ENCODE measurements at regions not wholly inside any gene's neighbourhood (a gene's known extent, or its start where the extent isn't known, plus 50 kb on each side); places are given as distances from the start of the nearest gene placed in this dataset.

DNA sequence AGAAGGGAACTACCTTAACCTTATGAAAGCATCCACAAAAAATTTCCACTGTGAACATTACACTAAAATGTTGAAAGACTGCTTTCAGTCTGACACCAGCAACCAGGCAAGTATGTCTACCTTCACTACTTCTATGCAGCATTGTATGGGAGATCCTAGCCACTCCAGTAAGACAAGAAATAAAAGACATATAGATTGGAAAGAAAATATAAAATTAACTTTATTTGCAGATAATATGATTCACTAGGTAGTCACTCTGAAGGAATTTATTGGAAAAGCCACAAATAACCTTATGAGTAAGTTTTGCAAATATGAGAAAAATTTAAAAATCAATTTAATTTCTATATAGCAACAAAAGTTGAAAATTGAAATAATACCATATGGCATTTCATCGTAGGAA, 172.0 kb downstream of the RERGL start:
- Histone ChIP-seq H3K27me3 (ENCODE audit: control insufficient read depth in 2 of 2, insufficient read depth in 2 of 2, low read length in 2 of 2) (no peaks in the 10 kb centered on the region), H3K9ac (ENCODE audit: insufficient read depth in 1 of 2, low read depth in 2 of 2, low read length in 2 of 2) (no peak overlapping the region), H3K9me3 (replicated peaks; ENCODE audit: control insufficient read depth, insufficient read depth, low read depth, low read length) (no peaks in the 10 kb centered on the region), H3K79me2 (ENCODE audit: control insufficient read depth, insufficient read depth, low read length) (no peaks in the 10 kb centered on the region), H3K4me2 (ENCODE audit: insufficient read depth, low read length) (no peak overlapping the region), H4K20me1 (replicated peaks; ENCODE audit: control insufficient read depth, insufficient read depth, low read length) (no peaks in the 10 kb centered on the region), H3K27ac (ENCODE audit: extremely low read depth, low read depth, low read length) (no peak overlapping the region), H2AFZ (ENCODE audit: low read depth, low read length) (no peak overlapping the region), H3K36me3 (ENCODE audit: control insufficient read depth, insufficient read depth, low read length) (no peaks in the 10 kb centered on the region), H3K9me1 (ENCODE audit: control insufficient read depth, insufficient read depth, low read length) (no peaks in the 10 kb centered on the region), H3K4me1 (replicated peaks in 1 of 2; ENCODE audit: control insufficient read depth in 2 of 2, insufficient read depth in 2 of 2, low read length in 2 of 2) (no peaks in the 10 kb centered on the region), H3K4me3 (no peak overlapping the region)
- intact Hi-C loops (cut with micrococcal nuclease): no loop called here
- TF ChIP-seq MYC (IDR thresholded peaks at IDR 0.05; ENCODE audit: low read depth, low read length): no peak
- TF ChIP-seq MYC (CRISPR knock-in tag; IDR thresholded peaks at IDR 0.05; ENCODE audit: borderline replicate concordance, low read depth): no peak
- TF ChIP-seq SMARCA5 (IDR thresholded peaks at IDR 0.05): no peak
- TF ChIP-seq, protein P1, sequence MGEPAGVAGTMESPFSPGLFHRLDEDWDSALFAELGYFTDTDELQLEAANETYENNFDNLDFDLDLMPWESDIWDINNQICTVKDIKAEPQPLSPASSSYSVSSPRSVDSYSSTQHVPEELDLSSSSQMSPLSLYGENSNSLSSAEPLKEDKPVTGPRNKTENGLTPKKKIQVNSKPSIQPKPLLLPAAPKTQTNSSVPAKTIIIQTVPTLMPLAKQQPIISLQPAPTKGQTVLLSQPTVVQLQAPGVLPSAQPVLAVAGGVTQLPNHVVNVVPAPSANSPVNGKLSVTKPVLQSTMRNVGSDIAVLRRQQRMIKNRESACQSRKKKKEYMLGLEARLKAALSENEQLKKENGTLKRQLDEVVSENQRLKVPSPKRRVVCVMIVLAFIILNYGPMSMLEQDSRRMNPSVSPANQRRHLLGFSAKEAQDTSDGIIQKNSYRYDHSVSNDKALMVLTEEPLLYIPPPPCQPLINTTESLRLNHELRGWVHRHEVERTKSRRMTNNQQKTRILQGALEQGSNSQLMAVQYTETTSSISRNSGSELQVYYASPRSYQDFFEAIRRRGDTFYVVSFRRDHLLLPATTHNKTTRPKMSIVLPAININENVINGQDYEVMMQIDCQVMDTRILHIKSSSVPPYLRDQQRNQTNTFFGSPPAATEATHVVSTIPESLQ (CRISPR knock-in tag; IDR thresholded peaks at IDR 0.05): no peak
- TF ChIP-seq, protein P2, sequence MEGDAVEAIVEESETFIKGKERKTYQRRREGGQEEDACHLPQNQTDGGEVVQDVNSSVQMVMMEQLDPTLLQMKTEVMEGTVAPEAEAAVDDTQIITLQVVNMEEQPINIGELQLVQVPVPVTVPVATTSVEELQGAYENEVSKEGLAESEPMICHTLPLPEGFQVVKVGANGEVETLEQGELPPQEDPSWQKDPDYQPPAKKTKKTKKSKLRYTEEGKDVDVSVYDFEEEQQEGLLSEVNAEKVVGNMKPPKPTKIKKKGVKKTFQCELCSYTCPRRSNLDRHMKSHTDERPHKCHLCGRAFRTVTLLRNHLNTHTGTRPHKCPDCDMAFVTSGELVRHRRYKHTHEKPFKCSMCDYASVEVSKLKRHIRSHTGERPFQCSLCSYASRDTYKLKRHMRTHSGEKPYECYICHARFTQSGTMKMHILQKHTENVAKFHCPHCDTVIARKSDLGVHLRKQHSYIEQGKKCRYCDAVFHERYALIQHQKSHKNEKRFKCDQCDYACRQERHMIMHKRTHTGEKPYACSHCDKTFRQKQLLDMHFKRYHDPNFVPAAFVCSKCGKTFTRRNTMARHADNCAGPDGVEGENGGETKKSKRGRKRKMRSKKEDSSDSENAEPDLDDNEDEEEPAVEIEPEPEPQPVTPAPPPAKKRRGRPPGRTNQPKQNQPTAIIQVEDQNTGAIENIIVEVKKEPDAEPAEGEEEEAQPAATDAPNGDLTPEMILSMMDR (IDR thresholded peaks at IDR 0.05 in 2 of 3, conservative IDR thresholded peaks at IDR 0.05 in 1 of 3; ENCODE audit: insufficient read depth in 2 of 3, low read depth in 1 of 3, low read length in 3 of 3): no peak
- TF ChIP-seq ZNF175 (CRISPR knock-in tag; IDR thresholded peaks at IDR 0.05; ENCODE audit: low read depth): no peak
- TF ChIP-seq SNRNP70 (optimal IDR thresholded peaks at IDR 0.05; ENCODE audit: low read depth, low read length): no peak
- no peak for TF ChIP-seq ZNF121 (CRISPR knock-in tag; conservative IDR thresholded peaks at IDR 0.05)
- no peak for TF ChIP-seq ATF1 (CRISPR knock-in tag; IDR thresholded peaks at IDR 0.05)
- TF ChIP-seq ATF1 (tag; IDR thresholded peaks at IDR 0.05): no peak
- no peak for TF ChIP-seq ZNF263 (CRISPR knock-in tag; IDR thresholded peaks at IDR 0.05; ENCODE audit: borderline replicate concordance)
- TF ChIP-seq NUFIP1 (IDR thresholded peaks at IDR 0.05; ENCODE audit: partially characterized antibody): no peak
- no peak for TF ChIP-seq GABPB2 (CRISPR knock-in tag; conservative IDR thresholded peaks at IDR 0.05)
- no peak for TF ChIP-seq ZNF830 (CRISPR knock-in tag; IDR thresholded peaks at IDR 0.05)
- TF ChIP-seq EWSR1 (IDR thresholded peaks at IDR 0.05; ENCODE audit: borderline replicate concordance, low read depth, partially characterized antibody): no peak
- no peak for TF ChIP-seq DMBX1 (CRISPR knock-in tag; IDR thresholded peaks at IDR 0.05; ENCODE audit: borderline replicate concordance)
- DNase-seq (ENCODE audit: extremely low read depth in 1 of 4, low spot score in 3 of 4): no peak
- FAIRE-seq: no peak
- ATAC-seq: no peak
- 0% methylated on average over 1 of the region's 1 CpG for WGBS (ENCODE audit: insufficient coverage, low coverage, missing lambda C conversion rate)
- ChIA-PET CTCF (ENCODE audit: low intra/inter-chr PET ratio) (no interaction called here), POLR2A (no interaction called here)
- in situ Hi-C loops (cut with MboI): no loop called here
- no TSS peak for BruUV-seq (replicated peaks)
